ENCODE measurements at regions not wholly inside any gene's neighbourhood (a gene's known extent, or its start where the extent isn't known, plus 50 kb on each side); places are given as distances from the start of the nearest gene placed in this dataset.

- TF ChIP-seq EZH2 (IDR thresholded peaks at IDR 0.05; ENCODE audit: borderline replicate concordance, low read length), result no peak
- TF ChIP-seq CTCF (IDR thresholded peaks at IDR 0.05; ENCODE audit: low read length), result no peak
Measured at GRCh38 chr9:109894473-109894872, 114.5 kb downstream of the PALM2AKAP2 start.
